ENCODE measurements at regions not wholly inside any gene's neighbourhood (a gene's known extent, or its start where the extent isn't known, plus 50 kb on each side); places are given as distances from the start of the nearest gene placed in this dataset.

- TF ChIP-seq CTCF (IDR thresholded peaks at IDR 0.05; ENCODE audit: low read depth, low read length, poor library complexity, severe bottlenecking) (no peak), EZH2phosphoT487 (IDR thresholded peaks at IDR 0.05; ENCODE audit: borderline replicate concordance, low read length) (no peak)
Observed at GRCh38 chr5:61828856-61829255, 477.1 kb upstream of the KIF2A start.

All from DOHH2 (cell line).